WTC11 (cell line): ENCODE measurements at regions not wholly inside any gene's neighbourhood (a gene's known extent, or its start where the extent isn't known, plus 50 kb on each side); places are given as distances from the start of the nearest gene placed in this dataset.

ENCODE experiments used
- ATAC-seq: fragments of 200-7000 bp; cut with Tn5 transposase; 2 replicates; pipeline ENCODE4 v1.10.0; 2021; ENCODE audit warnings: mild to moderate bottlenecking, moderate library complexity
- CTCF ChIA-PET: fragments of 300-600 bp; sonication (Branson Sonifier 250); formaldehyde crosslinking; loops from one replicate; lab custom pipeline; 2021; ENCODE audit warnings: antibody characterized with exemption; lab: Charles Lee
- POLR2A ChIA-PET: fragments of 350-600 bp; sonication (Branson Sonifier 250); formaldehyde crosslinking; loops from one replicate; lab custom pipeline; 2021; ENCODE audit warnings: antibody characterized with exemption; lab: Charles Lee
- DNase-seq: peaks from one replicate; pipeline ENCODE4 v3.0.0; 2021; ENCODE audit warnings: low spot score
- H3K27ac Mint-ChIP-seq: 2 replicates; pipeline ENCODE4 v1.8.0; 2021; ENCODE audit warnings: mixed read lengths
- H3K27me3 Mint-ChIP-seq: 2 replicates; pipeline ENCODE4 v1.8.0; 2021; ENCODE audit warnings: low read depth, mild to moderate bottlenecking, moderate library complexity, mixed read lengths
- H3K36me3 Mint-ChIP-seq: 2 replicates; pipeline ENCODE4 v1.8.0; 2021; ENCODE audit warnings: mixed read lengths
- H3K4me1 Mint-ChIP-seq: 2 replicates; pipeline ENCODE4 v1.8.0; 2022; ENCODE audit warnings: mixed read lengths
- H3K4me3 Mint-ChIP-seq: 2 replicates; pipeline ENCODE4 v1.8.0; 2021; ENCODE audit warnings: mild to moderate bottlenecking, moderate library complexity, mixed read lengths
- H3K9me3 Mint-ChIP-seq: 2 replicates; pipeline ENCODE4 v1.8.0; 2021; ENCODE audit warnings: mixed read lengths
- CBFB ChIP-seq: sonication (generic); formaldehyde crosslinking; IDR thresholded peaks from 2 replicates; pipeline ENCODE4 v1.8.1; 2022; ENCODE audit warnings: mild to moderate bottlenecking, low read depth, missing genetic modification reagents
- CREM ChIP-seq: sonication (generic); formaldehyde crosslinking; IDR thresholded peaks from 2 replicates; pipeline ENCODE4 v1.8.1; 2022; ENCODE audit warnings: mild to moderate bottlenecking, missing genetic modification reagents, moderate library complexity
- FOXJ3 ChIP-seq: sonication (generic); formaldehyde crosslinking; IDR thresholded peaks from 2 replicates; pipeline ENCODE4 v1.9.0; 2021; ENCODE audit warnings: missing genetic modification reagents, mild to moderate bottlenecking, borderline replicate concordance
- MYBL2 ChIP-seq: sonication (generic); formaldehyde crosslinking; IDR thresholded peaks from 2 replicates; pipeline ENCODE4 v1.8.1; 2023; ENCODE audit warnings: mild to moderate bottlenecking, moderate library complexity, missing genetic modification reagents
- NFE2L1 ChIP-seq: sonication (generic); formaldehyde crosslinking; IDR thresholded peaks from 2 replicates; pipeline ENCODE4 v1.8.1; 2023; ENCODE audit warnings: missing genetic modification reagents
- RORB ChIP-seq: fragments of 250-450 bp; sonication (Bioruptor Pico); IDR thresholded peaks from 2 replicates; pipeline ENCODE4 v1.9.0; 2021; ENCODE audit warnings: mild to moderate bottlenecking
- SMAD4 ChIP-seq: sonication (generic); formaldehyde crosslinking; IDR thresholded peaks from 2 replicates; pipeline ENCODE4 v1.8.0; 2022; ENCODE audit warnings: mild to moderate bottlenecking, missing genetic modification reagents
- SP1 ChIP-seq: sonication (generic); formaldehyde crosslinking; conservative IDR thresholded peaks from 2 replicates; pipeline ENCODE4 v1.8.1; 2022; ENCODE audit warnings: missing genetic modification reagents
- TEAD1 ChIP-seq: sonication (generic); formaldehyde crosslinking; IDR thresholded peaks from 2 replicates; pipeline ENCODE4 v1.8.0; 2022; ENCODE audit warnings: mild to moderate bottlenecking, missing genetic modification reagents
- ZBTB21 ChIP-seq: sonication (generic); formaldehyde crosslinking; IDR thresholded peaks from 2 replicates; pipeline ENCODE4 v1.8.1; 2023; ENCODE audit warnings: mild to moderate bottlenecking, missing genetic modification reagents, borderline replicate concordance
- ZNF396 ChIP-seq: fragments of 250-450 bp; sonication (Bioruptor Pico); IDR thresholded peaks from 2 replicates; pipeline ENCODE4 v1.8.0; 2021; ENCODE audit warnings: mild to moderate bottlenecking, moderate library complexity, borderline replicate concordance
- TF ChIP-seq, protein P1 (sequence below): fragments of 250-450 bp; sonication (Bioruptor Pico); IDR thresholded peaks from 2 replicates; pipeline ENCODE4 v1.9.0; 2021; ENCODE audit warnings: mild to moderate bottlenecking
- TF ChIP-seq, protein P2 (sequence below): sonication (generic); formaldehyde crosslinking; IDR thresholded peaks from 2 replicates; pipeline ENCODE4 v1.8.1; 2023; ENCODE audit warnings: mild to moderate bottlenecking, missing genetic modification reagents, moderate library complexity
- TF ChIP-seq, protein P3 (sequence below): sonication (generic); formaldehyde crosslinking; IDR thresholded peaks from 2 replicates; pipeline ENCODE4 v1.8.1; 2022; ENCODE audit warnings: mild to moderate bottlenecking, moderate library complexity, missing genetic modification reagents
- TF ChIP-seq, protein P4 (sequence below): sonication (generic); formaldehyde crosslinking; IDR thresholded peaks from 2 replicates; pipeline ENCODE4 v1.8.1; 2023; ENCODE audit warnings: mild to moderate bottlenecking, missing genetic modification reagents
- TF ChIP-seq, protein P5 (sequence below): sonication (generic); formaldehyde crosslinking; IDR thresholded peaks from 2 replicates; pipeline ENCODE4 v1.8.0; 2022; ENCODE audit warnings: mild to moderate bottlenecking, missing genetic modification reagents
- TF ChIP-seq, protein P6 (sequence below): fragments of 250-450 bp; sonication (Bioruptor Pico); IDR thresholded peaks from 2 replicates; pipeline ENCODE4 v1.8.0; 2021; ENCODE audit warnings: mild to moderate bottlenecking
- TF ChIP-seq, protein P7 (sequence below): sonication (generic); formaldehyde crosslinking; IDR thresholded peaks from 2 replicates; pipeline ENCODE4 v1.8.0; 2022; ENCODE audit warnings: mild to moderate bottlenecking, missing genetic modification reagents
- TF ChIP-seq, protein P8 (sequence below): sonication (generic); formaldehyde crosslinking; IDR thresholded peaks from 2 replicates; pipeline ENCODE4 v1.8.1; 2022; ENCODE audit warnings: missing genetic modification reagents, borderline replicate concordance

DNA sequence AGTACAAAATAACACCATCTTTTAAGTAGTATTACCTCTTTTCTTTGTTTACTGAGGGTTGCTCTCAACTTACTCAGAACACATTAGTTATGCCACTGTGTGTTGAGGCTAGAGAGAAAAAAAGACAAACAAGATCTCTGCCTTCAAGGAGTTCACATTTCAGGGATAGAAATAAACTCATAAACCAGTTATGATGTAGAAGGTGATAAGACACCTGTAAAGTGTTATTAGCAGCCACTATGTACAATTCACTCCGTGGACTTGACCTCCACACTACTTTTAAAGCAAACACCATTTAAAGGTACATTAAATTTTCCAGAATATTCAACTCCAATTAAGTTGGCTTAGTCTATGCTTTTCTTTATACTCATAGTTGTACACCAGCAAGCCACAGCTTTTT is 278.0 kb downstream of the PDGFC start:
- TF ChIP-seq TEAD1 (CRISPR knock-in tag): no peak
- TF ChIP-seq, protein P1, sequence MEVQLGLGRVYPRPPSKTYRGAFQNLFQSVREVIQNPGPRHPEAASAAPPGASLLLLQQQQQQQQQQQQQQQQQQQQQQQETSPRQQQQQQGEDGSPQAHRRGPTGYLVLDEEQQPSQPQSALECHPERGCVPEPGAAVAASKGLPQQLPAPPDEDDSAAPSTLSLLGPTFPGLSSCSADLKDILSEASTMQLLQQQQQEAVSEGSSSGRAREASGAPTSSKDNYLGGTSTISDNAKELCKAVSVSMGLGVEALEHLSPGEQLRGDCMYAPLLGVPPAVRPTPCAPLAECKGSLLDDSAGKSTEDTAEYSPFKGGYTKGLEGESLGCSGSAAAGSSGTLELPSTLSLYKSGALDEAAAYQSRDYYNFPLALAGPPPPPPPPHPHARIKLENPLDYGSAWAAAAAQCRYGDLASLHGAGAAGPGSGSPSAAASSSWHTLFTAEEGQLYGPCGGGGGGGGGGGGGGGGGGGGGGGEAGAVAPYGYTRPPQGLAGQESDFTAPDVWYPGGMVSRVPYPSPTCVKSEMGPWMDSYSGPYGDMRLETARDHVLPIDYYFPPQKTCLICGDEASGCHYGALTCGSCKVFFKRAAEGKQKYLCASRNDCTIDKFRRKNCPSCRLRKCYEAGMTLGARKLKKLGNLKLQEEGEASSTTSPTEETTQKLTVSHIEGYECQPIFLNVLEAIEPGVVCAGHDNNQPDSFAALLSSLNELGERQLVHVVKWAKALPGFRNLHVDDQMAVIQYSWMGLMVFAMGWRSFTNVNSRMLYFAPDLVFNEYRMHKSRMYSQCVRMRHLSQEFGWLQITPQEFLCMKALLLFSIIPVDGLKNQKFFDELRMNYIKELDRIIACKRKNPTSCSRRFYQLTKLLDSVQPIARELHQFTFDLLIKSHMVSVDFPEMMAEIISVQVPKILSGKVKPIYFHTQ: no peak
- TF ChIP-seq ZBTB21 (CRISPR knock-in tag): no peak
- TF ChIP-seq RORB (CRISPR knock-in tag): no peak
- TF ChIP-seq SP1 (CRISPR knock-in tag): no peak
- TF ChIP-seq, protein P2, sequence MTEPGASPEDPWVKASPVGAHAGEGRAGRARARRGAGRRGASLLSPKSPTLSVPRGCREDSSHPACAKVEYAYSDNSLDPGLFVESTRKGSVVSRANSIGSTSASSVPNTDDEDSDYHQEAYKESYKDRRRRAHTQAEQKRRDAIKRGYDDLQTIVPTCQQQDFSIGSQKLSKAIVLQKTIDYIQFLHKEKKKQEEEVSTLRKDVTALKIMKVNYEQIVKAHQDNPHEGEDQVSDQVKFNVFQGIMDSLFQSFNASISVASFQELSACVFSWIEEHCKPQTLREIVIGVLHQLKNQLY: no peak
- no peak for TF ChIP-seq NFE2L1 (CRISPR knock-in tag)
- TF ChIP-seq, protein P3, sequence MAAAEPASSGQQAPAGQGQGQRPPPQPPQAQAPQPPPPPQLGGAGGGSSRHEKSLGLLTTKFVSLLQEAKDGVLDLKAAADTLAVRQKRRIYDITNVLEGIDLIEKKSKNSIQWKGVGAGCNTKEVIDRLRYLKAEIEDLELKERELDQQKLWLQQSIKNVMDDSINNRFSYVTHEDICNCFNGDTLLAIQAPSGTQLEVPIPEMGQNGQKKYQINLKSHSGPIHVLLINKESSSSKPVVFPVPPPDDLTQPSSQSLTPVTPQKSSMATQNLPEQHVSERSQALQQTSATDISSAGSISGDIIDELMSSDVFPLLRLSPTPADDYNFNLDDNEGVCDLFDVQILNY (CRISPR knock-in tag): no peak
- CTCF ChIA-PET: no interaction called here
- Mint-ChIP-seq H3K36me3 (no peaks in the 10 kb centered on the region), H3K4me3 (no peak overlapping the region), H3K27ac (no peak overlapping the region), H3K9me3 (no peaks in the 10 kb centered on the region), H3K4me1 (no peaks in the 10 kb centered on the region), H3K27me3 (no peaks in the 10 kb centered on the region)
- POLR2A ChIA-PET: no interaction called here
- no peak for ATAC-seq
- DNase-seq: no peak

DNA sequence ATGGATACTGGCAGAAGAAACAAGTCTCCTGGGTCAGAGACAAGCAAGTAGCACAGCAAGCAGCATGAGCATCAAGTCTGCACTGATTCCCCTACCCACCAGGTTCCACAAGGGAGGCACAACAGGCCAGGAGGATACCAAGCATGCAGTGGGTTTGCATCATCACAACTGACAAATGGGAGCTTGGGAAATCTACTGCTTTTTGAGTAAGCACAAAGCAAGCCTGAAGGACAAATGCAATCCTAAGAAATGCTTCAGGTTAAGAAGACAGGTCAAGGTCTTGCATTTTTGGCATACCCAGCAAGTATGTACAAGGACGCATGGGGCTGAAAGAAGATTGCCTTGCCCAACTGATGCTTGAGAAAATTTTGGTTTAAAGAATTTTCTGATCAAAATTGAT is 279.6 kb downstream of the PDGFC start:
- ChIA-PET CTCF (interaction anchor here (0.8 kb wide), 1 partner anchor 353 kb away, joined by 4 read pairs; no protein-coding TSS in a partner anchor), POLR2A (interaction anchor here (0.6 kb wide), 1 partner anchor 512 kb away, joined by 4 read pairs; no protein-coding TSS in a partner anchor)
- ATAC-seq: peak; percentile 51; the same call in 1 of the 2 replicates
- no peak for DNase-seq
- H3K9me3 Mint-ChIP-seq: no peaks in the 10 kb centered on the region
- H3K4me3 Mint-ChIP-seq: no peak overlapping the region
- H3K27me3 Mint-ChIP-seq: no peaks in the 10 kb centered on the region
- H3K36me3 Mint-ChIP-seq: no peaks in the 10 kb centered on the region
- no peaks in the 10 kb centered on the region for H3K4me1 Mint-ChIP-seq
- TF ChIP-seq ZNF396 (no peak), SMAD4 (CRISPR knock-in tag) (no peak), FOXJ3 (CRISPR knock-in tag) (no peak), CBFB (CRISPR knock-in tag) (no peak), ZBTB21 (CRISPR knock-in tag) (no peak), MYBL2 (no peak), CREM (CRISPR knock-in tag) (no peak)
- TF ChIP-seq, protein P4, sequence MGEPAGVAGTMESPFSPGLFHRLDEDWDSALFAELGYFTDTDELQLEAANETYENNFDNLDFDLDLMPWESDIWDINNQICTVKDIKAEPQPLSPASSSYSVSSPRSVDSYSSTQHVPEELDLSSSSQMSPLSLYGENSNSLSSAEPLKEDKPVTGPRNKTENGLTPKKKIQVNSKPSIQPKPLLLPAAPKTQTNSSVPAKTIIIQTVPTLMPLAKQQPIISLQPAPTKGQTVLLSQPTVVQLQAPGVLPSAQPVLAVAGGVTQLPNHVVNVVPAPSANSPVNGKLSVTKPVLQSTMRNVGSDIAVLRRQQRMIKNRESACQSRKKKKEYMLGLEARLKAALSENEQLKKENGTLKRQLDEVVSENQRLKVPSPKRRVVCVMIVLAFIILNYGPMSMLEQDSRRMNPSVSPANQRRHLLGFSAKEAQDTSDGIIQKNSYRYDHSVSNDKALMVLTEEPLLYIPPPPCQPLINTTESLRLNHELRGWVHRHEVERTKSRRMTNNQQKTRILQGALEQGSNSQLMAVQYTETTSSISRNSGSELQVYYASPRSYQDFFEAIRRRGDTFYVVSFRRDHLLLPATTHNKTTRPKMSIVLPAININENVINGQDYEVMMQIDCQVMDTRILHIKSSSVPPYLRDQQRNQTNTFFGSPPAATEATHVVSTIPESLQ: no peak
- TF ChIP-seq, protein P5, sequence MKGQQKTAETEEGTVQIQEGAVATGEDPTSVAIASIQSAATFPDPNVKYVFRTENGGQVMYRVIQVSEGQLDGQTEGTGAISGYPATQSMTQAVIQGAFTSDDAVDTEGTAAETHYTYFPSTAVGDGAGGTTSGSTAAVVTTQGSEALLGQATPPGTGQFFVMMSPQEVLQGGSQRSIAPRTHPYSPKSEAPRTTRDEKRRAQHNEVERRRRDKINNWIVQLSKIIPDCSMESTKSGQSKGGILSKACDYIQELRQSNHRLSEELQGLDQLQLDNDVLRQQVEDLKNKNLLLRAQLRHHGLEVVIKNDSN (CRISPR knock-in tag): no peak
- TF ChIP-seq, protein P6, sequence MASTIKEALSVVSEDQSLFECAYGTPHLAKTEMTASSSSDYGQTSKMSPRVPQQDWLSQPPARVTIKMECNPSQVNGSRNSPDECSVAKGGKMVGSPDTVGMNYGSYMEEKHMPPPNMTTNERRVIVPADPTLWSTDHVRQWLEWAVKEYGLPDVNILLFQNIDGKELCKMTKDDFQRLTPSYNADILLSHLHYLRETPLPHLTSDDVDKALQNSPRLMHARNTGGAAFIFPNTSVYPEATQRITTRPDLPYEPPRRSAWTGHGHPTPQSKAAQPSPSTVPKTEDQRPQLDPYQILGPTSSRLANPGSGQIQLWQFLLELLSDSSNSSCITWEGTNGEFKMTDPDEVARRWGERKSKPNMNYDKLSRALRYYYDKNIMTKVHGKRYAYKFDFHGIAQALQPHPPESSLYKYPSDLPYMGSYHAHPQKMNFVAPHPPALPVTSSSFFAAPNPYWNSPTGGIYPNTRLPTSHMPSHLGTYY (CRISPR knock-in tag): no peak
- TF ChIP-seq, protein P1: no peak
- TF ChIP-seq, protein P7, sequence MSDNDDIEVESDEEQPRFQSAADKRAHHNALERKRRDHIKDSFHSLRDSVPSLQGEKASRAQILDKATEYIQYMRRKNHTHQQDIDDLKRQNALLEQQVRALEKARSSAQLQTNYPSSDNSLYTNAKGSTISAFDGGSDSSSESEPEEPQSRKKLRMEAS: no peak
- TF ChIP-seq, protein P2: no peak
- TF ChIP-seq, protein P8, sequence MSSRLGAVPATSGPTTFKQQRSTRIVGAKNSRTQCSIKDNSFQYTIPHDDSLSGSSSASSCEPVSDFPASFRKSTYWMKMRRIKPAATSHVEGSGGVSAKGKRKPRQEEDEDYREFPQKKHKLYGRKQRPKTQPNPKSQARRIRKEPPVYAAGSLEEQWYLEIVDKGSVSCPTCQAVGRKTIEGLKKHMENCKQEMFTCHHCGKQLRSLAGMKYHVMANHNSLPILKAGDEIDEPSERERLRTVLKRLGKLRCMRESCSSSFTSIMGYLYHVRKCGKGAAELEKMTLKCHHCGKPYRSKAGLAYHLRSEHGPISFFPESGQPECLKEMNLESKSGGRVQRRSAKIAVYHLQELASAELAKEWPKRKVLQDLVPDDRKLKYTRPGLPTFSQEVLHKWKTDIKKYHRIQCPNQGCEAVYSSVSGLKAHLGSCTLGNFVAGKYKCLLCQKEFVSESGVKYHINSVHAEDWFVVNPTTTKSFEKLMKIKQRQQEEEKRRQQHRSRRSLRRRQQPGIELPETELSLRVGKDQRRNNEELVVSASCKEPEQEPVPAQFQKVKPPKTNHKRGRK (CRISPR knock-in tag): no peak
- H3K27ac Mint-ChIP-seq: no peak overlapping the region
